GM19043 (cell line): ENCODE measurements at regions not wholly inside any gene's neighbourhood (a gene's known extent, or its start where the extent isn't known, plus 50 kb on each side); places are given as distances from the start of the nearest gene placed in this dataset.
"Not testable (repeated sequence)": the region's sequence is repeated elsewhere in the genome, so short reads cannot be mapped to it uniquely, and the experiment has no call there.

Experiments
- ATAC-seq: cut with Tn5 transposase; IDR thresholded peaks from one replicate; pipeline ENCODE4 v1.9.1; 2021; ENCODE audit warnings: low read depth; ENCODE audit not compliant: unreplicated experiment

DNA sequence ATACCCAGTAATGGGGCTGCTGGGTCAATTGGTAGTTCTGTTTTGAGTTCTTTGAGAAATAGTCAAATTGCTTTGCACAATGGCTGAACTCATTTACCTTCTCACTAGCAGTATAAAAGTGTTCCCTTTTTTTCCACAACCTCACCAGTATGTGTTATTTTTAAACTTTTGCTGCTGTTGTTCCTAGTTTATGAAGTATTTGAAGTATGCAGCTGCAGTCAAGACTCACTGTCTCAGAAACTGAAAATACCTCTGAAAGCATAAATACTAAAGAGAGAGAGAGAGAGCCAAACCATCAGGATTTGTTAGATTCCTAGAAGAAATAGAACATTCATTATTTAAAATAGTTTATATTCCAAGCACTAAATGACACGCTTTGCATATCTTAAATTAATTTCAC lies 764.2 kb downstream of the NTRK3 start:
- ATAC-seq, result no peak

DNA sequence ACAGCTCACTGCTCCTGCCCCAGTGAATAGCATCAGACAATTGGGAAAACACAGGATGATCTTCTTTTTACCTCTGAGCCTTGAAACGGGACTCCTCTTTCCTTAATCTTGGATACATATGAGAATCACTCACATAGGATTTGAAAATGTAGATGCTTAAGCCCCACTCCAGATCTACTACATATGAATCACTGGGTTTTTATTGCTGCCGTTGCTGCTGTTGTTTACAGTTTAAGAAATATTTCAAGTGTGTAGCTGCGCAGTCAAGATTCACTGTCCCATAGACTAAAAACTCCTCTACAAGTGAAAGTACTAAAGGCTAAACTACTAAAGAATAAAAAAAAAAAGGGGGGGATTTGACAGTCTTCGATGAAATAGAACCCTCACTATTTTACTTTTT lies 765.9 kb downstream of the NTRK3 start:
- no peak for ATAC-seq

DNA sequence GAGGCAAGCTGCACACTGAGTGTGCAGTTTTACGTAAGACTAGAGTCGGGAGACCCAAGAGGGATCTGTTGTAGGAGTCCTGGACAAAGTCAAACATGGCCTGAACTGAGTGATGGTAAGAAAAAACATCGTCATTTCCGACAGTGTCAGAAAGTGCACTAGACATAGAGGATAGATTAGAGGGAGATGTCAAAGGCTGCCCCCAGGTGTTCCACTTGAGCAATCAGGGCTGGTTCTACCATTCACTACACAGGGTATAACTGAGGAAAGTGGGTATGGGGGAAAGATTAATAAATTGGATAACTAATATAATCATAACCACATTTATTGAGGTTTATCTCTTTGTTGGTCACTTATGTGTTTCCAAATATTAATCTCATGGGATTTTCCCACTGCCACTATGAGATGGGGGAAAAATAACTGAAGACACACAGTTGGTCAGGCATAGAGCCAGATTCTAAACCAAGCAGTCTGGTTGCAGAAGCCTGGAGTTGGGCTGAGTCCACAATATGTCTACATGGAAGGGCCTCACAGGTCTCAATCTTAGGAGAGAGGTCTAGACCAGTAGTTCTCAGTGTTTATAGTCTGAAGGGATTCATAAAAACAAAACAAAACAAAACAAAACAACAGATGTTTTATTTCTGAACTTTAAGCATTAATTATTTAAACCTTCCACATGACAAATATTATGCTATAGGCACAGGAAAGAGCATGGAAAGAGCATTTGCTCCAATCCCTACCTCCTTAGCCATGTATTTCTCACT lies 766.5 kb downstream of the NTRK3 start:
- no peak for ATAC-seq

DNA sequence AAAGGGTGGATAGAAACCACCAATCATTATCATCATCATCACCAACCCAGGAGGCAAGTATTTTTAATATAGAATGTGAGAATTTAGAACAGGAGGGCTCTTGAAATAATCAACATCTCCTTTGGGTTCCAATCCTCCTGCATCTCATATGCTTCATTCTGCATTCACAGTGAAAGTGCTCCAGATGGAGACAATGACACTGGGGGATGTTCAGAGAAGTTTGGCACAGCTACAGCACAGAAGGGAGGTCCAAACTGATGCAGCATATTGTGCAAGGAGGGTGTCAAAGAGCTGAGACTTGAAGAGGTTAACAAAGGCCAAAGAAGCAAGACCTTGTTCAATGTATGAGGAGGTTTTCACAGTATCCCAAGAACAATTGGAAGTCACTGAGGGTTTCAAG lies 767.1 kb downstream of the NTRK3 start:
- no peak for ATAC-seq

DNA sequence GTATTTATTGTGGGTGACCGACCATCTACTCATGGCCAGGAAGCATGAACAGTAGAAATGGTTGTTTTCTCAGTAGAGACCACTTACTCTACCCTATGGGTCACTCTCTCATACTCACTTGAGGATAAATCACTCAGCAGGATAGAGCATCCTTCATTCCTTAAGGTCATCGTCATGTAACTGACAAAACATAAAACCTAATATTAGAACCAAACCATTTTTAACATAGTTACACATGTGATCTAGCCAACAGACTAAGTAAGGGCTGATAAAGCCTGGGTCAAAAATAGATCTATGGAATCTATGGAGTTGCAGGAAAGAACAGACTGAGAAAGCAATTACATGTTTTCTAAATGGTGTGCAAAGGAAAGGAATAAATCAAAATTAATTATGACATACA lies 769.1 kb downstream of the NTRK3 start:
- no peak for ATAC-seq

DNA sequence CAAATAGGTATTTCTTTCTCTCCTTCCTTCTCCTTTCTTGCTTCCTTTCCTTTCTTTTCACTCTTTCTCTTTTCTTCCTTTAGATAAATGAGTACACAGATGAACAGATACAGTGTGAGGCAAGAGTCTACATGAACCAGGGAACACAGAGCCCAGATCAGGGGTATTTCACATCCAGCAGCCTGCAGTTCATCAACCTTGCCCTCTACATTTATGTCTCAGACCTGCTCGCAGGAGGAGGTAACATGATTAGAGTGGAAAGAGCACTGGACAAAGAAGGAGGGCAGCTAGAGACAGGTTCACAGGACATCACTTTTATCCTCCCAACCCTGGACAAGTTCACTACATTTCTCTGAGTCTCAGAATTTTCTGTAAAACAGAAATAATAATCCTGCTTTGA lies 773.1 kb downstream of the NTRK3 start:
- ATAC-seq, result no peak

DNA sequence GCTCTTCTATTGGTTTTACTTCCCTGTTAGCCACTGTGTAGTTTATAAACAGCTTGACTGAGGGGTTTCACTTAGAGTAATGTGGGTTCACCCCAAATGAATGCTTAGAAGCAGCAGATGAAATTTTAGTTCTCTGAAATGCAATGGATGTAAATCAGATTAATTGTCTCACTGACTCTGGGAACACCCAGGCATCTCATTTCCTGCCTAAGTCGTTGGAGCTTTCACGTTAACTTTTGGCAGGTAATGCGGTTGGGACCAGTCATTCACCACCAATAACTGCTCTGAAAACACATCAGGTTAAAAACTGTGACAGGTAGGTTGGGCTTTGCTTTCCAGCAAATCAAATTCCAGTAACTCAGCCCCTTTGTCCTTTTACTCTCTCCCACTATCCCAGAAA lies 775.4 kb downstream of the NTRK3 start:
- ATAC-seq, result no peak

DNA sequence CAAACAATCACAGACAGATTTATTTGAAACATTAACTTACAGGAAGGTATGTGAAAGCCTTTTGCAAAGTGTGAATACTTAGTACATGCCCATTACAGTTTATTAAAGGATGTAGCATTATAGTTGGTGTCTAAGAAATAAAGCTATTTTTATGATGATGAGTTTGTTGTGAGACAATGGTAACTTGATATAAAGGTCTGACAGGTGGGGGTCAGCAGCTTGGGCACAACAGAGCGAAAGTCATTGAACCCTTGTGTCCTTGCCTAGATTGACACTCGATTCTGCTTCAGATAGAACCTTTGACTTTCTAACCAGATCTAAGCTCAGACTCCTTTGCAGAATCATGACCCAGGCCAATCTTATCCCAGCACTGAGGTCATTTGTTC lies 777.9 kb downstream of the NTRK3 start:
- no peak for ATAC-seq

DNA sequence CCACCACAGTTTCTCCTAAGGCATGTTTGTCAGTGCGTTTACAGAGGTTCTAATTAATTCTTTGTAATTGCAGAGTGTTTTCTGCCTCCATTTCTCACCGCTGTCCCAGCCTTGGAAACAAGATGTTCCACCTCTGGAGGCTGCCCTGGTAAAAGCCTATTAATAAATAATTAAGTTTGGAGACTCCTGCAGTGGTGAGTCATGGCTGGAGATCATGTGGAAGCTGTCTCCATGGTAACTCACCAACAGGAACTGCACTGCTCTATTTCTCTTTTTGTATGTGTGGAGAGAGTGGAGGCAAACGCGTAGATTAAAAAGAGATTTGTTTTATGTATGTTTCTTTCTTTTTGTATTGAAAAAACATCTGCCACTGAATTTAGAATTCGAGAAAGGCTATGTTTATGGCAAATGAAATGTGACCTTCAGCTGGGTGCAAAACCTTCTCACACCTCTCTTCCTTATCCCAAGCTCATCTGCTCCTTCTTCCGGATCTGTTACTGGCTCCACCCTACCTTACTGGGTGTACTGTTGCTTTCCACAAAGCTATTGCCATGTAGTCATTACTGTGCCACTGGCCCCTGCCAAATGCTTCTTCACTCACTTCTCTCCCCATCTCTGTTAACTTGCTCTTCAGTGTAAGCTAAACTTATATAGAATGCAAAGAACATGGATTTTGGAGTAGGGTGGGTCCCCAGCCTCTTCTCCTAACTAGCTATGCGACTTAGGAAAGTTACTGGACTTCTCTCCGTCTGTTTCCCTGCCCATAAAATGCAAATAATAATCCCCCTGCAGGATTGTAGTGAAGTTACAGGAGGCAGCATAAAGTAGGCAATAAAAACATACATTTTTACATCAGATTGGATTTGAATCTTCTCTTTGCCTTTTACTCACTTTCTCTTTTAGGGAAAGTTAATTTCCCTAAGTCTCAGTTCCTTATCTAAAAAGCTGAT lies 778.5 kb downstream of the NTRK3 start:
- ATAC-seq, result no peak

DNA sequence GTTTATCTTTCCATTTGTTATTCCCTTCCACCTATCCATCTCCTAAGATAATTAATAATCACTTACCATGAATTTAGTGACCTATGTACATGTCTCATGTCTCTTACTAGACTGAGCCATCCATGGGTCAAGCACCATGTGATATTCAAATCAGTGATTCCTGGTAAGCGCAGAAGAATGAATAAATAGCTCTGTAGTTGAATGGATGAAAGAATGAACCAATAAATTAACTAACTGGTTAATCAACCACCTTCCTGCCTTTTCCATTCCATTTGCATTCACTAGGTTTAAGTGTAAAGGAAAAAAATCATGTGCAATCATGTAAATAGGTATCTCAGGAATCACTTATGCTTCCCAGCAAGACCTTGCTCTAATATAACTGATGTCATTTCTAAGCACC lies 779.5 kb downstream of the NTRK3 start:
- ATAC-seq, result no peak

DNA sequence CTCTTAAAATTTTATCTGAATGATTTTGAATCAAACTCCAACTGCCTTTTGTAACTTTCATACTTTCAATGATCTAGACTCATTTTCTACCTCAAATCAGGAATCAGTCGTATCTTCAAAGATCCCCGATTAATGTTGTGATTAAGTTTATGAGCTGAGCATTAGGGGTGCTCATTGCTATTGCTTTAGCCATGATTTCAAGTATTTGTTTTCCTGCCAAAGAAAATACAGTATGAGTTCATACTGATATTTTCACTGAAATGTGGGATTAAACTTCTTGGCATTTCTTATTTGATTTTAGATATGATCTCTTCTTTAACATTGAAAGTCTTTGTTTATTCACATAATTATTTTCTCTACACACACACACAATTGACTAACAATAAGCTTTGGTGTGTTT lies 785.6 kb downstream of the NTRK3 start:
- ATAC-seq, result no peak

DNA sequence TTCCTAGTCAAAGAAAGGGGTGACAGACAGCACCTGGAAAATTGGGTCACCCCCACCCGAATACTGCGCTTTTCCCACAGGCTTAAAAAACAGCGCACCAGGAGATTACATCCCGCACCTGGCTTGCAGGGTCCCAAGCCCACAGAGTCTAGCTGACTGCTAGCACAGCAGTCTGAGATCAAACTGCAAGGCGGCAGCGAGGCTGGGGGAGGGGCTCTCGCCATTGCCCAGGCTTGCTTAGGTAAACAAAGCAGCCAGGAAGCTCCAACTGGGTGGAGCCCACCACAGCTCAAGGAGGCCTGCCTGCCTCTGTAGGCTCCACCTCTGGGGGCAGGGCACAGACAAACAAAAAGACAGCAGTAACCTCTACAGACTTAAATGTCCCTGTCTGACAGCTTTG lies 792.6 kb downstream of the NTRK3 start:
- ATAC-seq, result not testable (repeated sequence)

DNA sequence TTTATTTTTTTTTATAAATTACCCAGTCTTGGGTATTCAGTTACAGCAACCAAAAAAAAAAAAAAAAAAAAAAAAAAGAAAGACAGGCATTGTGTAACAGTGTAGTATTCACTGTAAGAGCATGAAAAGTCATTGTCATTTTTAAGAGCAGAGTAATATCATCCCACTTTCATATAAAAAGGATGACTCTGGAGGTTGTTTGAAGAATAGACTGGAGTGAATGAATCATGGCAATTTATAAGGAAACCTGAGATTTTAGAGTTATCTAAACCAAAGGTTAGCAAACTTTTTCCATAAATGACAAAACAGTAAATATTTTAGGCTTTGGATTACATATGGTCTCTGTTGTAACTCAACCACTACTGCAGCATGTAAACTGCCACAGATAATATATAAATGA lies 794.9 kb downstream of the NTRK3 start:
- ATAC-seq, result no peak

DNA sequence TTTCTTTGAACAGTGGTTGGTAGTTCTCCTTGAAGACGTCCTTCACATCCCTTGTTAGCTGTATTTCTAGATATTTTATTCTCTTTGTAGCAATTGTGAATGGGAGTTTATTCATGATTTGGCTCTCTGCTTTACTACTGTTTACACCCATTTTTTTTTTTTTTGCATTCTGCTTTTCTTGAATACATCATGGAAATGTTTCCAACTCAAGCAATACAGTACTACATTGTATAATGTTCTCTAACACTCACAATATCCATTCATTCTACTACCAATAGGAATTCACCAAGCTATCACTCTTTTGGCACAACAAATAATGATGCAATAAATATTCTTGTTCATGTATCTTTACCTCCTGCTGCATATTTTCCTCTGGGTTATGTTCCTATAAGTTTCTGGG lies 801.7 kb downstream of the NTRK3 start:
- no peak for ATAC-seq

DNA sequence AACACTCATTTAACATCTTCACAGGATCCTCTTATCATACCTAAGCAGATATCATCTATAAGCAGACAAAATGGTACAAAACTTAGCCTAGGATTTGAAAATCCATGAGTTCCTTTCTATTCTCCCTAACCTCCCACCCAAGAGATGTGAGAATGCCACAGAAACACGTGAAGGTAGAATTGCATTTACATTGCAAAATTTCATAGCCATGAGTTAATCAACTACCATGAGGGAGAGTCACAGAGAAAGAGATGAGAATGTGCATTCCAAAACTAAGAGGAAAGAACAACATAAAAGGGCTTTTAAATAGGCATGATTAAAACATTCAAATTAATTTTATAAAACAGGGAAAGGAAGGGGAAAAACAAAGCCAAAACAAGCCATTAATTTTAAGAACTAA lies 806.2 kb downstream of the NTRK3 start:
- no peak for ATAC-seq

DNA sequence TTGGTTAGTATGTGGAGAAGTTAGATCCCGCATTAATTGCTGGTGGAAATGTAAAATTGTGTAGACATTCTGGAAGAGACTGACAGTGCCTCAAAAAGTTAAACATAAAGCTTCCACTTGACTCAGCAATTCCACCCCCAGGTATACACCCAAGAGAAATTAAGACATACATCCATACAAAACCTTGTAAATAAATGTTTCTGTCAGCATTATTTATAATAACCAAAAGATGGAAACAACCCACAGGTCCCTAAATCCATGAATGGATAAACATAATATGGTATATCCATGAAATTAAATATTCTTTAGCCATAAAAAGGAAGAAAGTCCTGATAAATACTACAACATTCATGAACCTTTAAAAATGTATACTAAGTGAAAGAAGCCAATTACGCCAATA lies 817.4 kb downstream of the NTRK3 start:
- no peak for ATAC-seq

DNA sequence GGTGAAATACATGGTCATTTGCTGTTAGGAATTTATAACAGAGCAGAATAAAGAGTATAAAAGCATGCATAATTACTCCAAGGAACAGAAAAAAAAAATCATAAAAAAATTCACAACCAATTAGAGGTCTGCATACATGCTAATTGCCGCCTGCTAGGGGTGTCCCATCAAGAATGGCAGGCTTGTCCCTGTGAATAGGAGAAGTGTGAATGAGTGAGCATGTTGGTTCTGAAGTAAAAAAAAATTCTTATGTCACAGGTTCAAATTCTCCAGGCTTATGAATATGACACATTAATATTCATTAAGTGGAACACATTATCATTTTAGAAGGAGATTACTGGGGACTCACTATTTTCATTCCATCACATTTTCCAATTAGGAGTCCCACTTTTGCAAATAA lies 822.7 kb downstream of the NTRK3 start:
- no peak for ATAC-seq

DNA sequence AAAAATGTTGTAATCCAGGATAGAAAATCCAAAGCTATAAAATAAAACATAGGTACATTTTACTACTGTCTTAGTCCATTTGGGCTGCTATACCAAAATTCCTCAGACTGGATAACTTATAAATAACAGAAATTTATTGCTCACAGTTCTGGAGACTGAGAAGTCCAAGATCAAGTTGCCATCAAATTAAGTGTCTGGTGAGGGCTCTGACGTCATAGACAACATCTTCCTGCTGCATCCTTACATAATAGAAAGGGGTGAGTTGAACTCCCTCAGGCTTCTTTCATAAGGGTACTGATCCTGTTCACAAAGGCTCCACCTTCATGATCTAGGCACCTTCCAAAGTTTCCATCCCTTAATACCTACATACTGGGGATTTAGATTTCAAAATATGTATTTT lies 826.8 kb downstream of the NTRK3 start:
- ATAC-seq, result no peak

DNA sequence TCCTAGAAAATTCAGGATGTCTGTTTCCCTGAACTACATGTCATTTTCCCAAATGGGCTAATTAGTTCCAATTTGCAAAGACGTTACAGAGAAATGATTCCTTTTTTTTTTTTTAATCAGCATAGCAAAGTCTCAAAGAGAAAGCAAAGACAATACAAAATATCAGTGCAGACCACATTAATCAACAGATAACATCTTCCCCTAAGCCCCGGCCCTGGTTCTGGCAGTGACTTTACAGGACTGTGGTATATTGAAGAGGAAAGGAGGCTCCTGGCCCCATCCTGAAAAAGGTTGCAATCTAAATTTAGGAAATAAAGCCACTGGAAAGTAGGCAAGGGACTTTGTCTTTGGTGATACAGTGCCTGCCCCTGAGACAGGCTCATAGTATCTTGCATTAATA lies 836.5 kb downstream of the NTRK3 start:
- ATAC-seq, result no peak

DNA sequence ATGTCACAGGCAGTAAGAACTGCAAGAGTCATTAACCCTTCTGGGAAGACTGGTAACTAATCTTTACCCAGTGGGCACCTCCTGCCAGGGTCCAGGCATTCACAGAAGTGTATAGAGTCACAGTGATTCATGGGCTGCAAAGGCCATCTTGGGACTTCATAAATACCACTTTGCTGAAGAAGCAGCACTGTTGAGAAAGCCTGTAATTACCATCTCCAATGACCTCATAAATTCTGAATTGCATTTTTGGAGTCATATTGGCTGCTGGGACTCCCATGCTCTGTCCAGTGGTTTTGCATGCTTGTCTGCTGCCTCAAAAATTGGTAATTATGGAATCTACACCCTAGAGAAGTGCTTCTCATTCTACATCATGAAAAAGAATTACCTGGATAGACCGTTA lies 837.2 kb downstream of the NTRK3 start:
- no peak for ATAC-seq

DNA sequence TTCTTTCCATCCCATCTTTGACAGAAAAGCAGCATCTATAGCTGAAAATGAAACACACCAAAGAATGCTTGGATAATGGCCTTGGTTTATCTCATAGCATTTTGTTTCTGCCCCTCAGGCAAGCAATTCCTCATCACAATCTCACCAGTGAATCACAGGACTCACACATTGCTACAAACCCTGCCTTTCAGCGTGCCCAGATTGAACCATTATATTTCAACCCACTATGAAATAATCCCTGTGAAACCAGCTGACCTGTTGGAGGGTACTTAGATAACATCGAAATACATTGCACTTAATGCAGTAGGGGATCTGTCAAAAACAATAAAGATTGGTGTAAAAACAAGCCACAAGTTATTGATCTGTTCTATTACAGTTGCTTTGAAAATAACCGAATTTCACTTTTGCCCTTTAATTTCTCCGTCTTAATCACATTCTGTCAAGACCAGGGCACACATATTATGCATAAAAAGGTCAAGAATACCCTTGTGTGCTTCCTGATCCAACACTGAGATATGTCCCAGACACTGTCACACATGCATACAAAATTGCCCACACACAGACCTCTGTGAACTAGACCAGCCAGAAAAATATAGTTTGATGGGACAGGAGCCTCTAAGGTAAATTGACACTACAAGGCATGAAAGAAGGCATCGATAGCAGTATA lies 839.8 kb downstream of the NTRK3 start:
- no peak for ATAC-seq
